ENCODE measurements at regions not wholly inside any gene's neighbourhood (a gene's known extent, or its start where the extent isn't known, plus 50 kb on each side); places are given as distances from the start of the nearest gene placed in this dataset.

GRCh38 chr11:44493383-44493782 is 72.1 kb upstream of the CD82 start:
- DNase-seq = no peak

DNA sequence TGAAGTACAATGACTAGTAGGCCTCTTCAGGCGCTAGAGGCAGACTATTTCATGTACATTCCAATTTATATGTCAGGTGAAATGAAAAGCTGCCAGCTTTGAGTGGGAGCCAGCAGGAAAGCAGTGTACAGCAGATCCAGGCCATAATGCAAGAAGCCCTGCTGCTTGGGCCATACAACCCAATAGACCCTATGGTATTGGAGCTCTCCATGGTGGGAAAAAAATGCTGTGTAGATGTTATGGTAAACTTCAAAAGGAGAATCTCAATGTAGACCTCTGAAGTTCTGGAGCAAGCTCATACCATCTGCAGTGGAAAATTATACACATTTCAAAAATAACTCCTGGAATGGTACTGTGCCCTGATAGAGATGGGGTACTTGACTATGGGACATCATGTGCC is 71.5 kb upstream of the CD82 start:
- no peak for DNase-seq

DNA sequence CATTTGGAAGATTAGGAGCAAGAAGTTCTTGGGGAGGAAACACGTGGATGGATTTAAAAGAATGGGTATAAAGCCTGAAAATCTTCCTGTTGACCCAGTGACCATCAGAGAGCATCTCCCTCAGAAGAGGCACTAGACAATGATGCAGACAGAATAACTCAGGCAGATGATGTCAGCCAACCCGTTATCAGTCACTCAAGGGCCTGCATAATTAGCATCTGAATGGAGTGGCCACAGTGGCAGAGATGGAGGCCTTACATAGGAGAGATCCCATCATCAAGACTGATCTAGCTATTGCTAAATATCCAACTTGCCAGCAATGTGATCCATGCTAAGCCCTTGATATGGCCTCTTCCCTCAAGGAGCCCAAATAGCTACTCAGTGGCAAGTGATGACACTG is 70.7 kb upstream of the CD82 start:
- DNase-seq = no peak

- DNase-seq = no peak
Measured at GRCh38 chr11:44496391-44496790, 69.1 kb upstream of the CD82 start.

GRCh38 chr11:44498089-44498871 is 67.2 kb upstream of the CD82 start:
- DNase-seq = no peak

DNA sequence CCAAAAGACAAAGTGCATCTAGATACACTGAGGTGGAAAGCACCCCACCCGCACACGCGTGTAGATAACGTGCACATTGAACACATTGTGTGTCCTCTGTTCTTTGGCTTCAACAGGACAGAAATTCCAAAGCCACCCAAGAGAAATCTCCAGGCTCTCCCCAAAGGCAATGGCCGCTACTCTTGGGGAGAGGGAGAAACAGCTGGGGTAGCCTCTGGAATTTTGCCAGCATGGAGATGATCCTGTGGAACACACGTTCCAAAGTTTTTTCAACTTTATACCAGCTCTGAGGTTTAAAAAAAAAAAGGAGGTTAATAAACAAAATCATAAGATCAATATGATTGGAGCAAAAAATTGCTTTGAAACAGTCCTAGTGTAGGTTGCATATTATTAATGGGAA is 63.0 kb upstream of the CD82 start:
- DNase-seq = no peak

GRCh38 chr11:44505581-44506054 is 59.8 kb upstream of the CD82 start:
- no peak for DNase-seq

GRCh38 chr11:44506375-44507016 is 59.0 kb upstream of the CD82 start:
- DNase-seq = no peak

DNA sequence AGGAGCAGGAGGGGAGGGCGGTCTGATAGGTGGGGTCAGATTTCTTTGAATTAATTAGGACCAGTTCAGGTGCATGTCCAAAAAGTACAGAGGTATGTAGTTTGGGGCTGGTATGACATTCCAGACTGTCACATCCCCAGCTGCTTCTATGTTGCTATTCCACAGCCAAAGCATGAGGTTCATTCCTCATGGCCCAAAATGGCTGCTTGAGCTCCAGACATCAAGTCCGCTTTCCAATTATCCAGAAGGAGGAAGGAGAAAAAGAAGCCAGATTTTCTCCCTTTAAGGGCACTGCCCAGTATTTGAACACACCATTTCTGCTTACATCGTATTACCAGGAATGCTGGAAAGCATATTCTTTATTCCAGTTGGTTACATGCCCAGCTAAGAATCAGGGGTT is 58.0 kb upstream of the CD82 start:
- DNase-seq = no peak

GRCh38 chr11:44507896-44508445 is 57.5 kb upstream of the CD82 start:
- no peak for DNase-seq

GRCh38 chr11:44509296-44509695 is 56.2 kb upstream of the CD82 start:
- DNase-seq = no peak

DNA sequence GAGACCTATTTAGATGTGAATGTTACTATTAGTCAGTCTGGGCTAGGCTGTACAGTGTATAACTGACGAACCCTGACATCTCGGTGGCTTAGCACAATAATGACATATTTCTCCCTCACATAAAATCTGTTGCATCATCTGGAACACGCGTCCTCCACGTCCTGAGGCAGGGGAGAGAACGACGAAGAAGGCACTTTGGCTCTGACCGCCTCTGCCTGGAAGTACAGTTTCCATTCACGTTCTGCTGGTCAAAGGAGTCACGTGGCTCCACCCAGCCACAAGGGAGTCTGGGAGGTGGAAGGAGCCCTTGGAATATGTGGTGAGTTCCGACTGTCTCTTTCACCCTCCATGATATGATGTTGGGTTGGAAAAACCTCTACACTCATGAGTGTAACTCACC is 55.1 kb upstream of the CD82 start:
- DNase-seq = no peak

DNA sequence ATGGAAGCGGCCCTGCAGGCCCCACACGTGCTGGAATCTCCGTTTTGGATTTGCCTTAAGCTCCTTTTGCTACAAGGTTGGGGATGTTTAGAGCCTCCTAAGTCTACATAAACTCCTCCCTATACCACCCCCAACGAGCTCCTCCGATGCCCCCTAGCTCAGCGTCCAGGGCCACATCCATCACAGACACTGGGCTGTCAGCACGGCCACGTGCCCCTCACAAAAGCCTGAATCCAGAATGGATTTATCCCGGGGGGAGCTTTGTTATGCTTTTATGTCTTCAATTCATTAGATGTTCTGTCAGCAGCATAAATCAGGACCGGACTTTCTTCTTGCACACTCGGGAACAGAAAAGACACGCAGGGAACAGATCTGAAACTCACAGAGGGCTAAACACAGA is 52.6 kb upstream of the CD82 start:
- no peak for DNase-seq

GRCh38 chr11:44515048-44515447 is 50.4 kb upstream of the CD82 start:
- DNase-seq = no peak
